GM21528 (cell line): ENCODE measurements at regions not wholly inside any gene's neighbourhood (a gene's known extent, or its start where the extent isn't known, plus 50 kb on each side); places are given as distances from the start of the nearest gene placed in this dataset.

Experiments
- ATAC-seq: cut with Tn5 transposase; IDR thresholded peaks from one replicate; pipeline ENCODE4 v1.9.1; 2021; ENCODE audit warnings: mild to moderate bottlenecking, moderate library complexity; ENCODE audit not compliant: unreplicated experiment, low FRiP score

GRCh38 chr5:4044881-4045280, 449.2 kb downstream of the IRX1 start:
- ATAC-seq: no peak

- no peak for ATAC-seq
Observed at GRCh38 chr5:4048398-4048797, 452.8 kb downstream of the IRX1 start.

- ATAC-seq: no peak
Observed at GRCh38 chr5:4050203-4050602, 454.6 kb downstream of the IRX1 start.

GRCh38 chr5:4053136-4053535, 457.5 kb downstream of the IRX1 start:
- no peak for ATAC-seq

- no peak for ATAC-seq
Observed at GRCh38 chr5:4054092-4054491, 458.5 kb downstream of the IRX1 start.

GRCh38 chr5:4058899-4059298, 463.3 kb downstream of the IRX1 start:
- no peak for ATAC-seq

- no peak for ATAC-seq
Observed at GRCh38 chr5:4065472-4066320, 470.1 kb downstream of the IRX1 start.

- ATAC-seq: no peak
Observed at GRCh38 chr5:4068171-4068570, 472.5 kb downstream of the IRX1 start.

- ATAC-seq: no peak
Observed at GRCh38 chr5:4078544-4078943, 482.9 kb downstream of the IRX1 start.

- ATAC-seq: no peak
Observed at GRCh38 chr5:4079831-4080230, 484.2 kb downstream of the IRX1 start.

- no peak for ATAC-seq
Observed at GRCh38 chr5:4080370-4080769, 484.7 kb downstream of the IRX1 start.

- ATAC-seq: no peak
Observed at GRCh38 chr5:4081059-4081458, 485.4 kb downstream of the IRX1 start.

GRCh38 chr5:4081466-4081865, 485.8 kb downstream of the IRX1 start:
- no peak for ATAC-seq

- no peak for ATAC-seq
Observed at GRCh38 chr5:4082966-4083564, 487.4 kb downstream of the IRX1 start.

- no peak for ATAC-seq
Observed at GRCh38 chr5:4083591-4084337, 488.1 kb downstream of the IRX1 start.

- ATAC-seq: no peak
Observed at GRCh38 chr5:4086081-4086480, 490.4 kb downstream of the IRX1 start.

- no peak for ATAC-seq
Observed at GRCh38 chr5:4087110-4087509, 491.5 kb downstream of the IRX1 start.

GRCh38 chr5:4089087-4089486, 493.5 kb downstream of the IRX1 start:
- no peak for ATAC-seq

- ATAC-seq: no peak
Observed at GRCh38 chr5:4093236-4093635, 497.6 kb downstream of the IRX1 start.

GRCh38 chr5:4093970-4094369, 498.3 kb downstream of the IRX1 start:
- ATAC-seq: no peak

GRCh38 chr5:4095918-4096630, 500.4 kb downstream of the IRX1 start:
- no peak for ATAC-seq
